IMR-90 (cell line): ENCODE measurements at regions not wholly inside any gene's neighbourhood (a gene's known extent, or its start where the extent isn't known, plus 50 kb on each side); places are given as distances from the start of the nearest gene placed in this dataset.

Experiments used
- CEBPB ChIP-seq: IDR thresholded peaks from 2 replicates; pipeline ENCODE4 v1.6.1; 2012; ENCODE audit warnings: low read depth, low read length, improper control_type of control experiment
- MXI1 ChIP-seq: IDR thresholded peaks from 2 replicates; pipeline ENCODE4 v1.6.1; 2012; ENCODE audit warnings: low read depth, mild to moderate bottlenecking, low read length, moderate library complexity, borderline replicate concordance
- NFE2L2 ChIP-seq: fragments of 150-350 bp; IDR thresholded peaks from 2 replicates; pipeline ENCODE4 v1.6.1; 2016; ENCODE audit warnings: low read depth, mild to moderate bottlenecking, low read length
- POLR2A ChIP-seq: IDR thresholded peaks from 2 replicates; pipeline ENCODE4 v1.6.1; 2012; ENCODE audit warnings: mild to moderate bottlenecking, low read depth, low read length
- RCOR1 ChIP-seq: IDR thresholded peaks from 2 replicates; pipeline ENCODE4 v1.6.1; 2012; ENCODE audit warnings: mild to moderate bottlenecking, low read length, improper control_type of control experiment; ENCODE audit not compliant: insufficient replicate concordance
- RFX5 ChIP-seq: IDR thresholded peaks from 2 replicates; pipeline ENCODE4 v1.8.0; 2012; ENCODE audit warnings: low read depth, mild to moderate bottlenecking, low read length, moderate library complexity
- TF ChIP-seq, protein P1 (sequence below): conservative IDR thresholded peaks from 2 replicates; pipeline ENCODE4 v1.5.1; 2012; ENCODE audit warnings: mild to moderate bottlenecking, low read depth, low read length, improper control_type of control experiment
- TF ChIP-seq, protein P2 (sequence below): fragments of 150-350 bp; IDR thresholded peaks from 2 replicates; pipeline ENCODE4 v1.6.1; 2017; ENCODE audit warnings: mild to moderate bottlenecking, antibody characterized with exemption, low read length, low read depth

GRCh38 chr20:50290808-50291207, 100.2 kb downstream of the CEBPB start:
- TF ChIP-seq, protein P1, sequence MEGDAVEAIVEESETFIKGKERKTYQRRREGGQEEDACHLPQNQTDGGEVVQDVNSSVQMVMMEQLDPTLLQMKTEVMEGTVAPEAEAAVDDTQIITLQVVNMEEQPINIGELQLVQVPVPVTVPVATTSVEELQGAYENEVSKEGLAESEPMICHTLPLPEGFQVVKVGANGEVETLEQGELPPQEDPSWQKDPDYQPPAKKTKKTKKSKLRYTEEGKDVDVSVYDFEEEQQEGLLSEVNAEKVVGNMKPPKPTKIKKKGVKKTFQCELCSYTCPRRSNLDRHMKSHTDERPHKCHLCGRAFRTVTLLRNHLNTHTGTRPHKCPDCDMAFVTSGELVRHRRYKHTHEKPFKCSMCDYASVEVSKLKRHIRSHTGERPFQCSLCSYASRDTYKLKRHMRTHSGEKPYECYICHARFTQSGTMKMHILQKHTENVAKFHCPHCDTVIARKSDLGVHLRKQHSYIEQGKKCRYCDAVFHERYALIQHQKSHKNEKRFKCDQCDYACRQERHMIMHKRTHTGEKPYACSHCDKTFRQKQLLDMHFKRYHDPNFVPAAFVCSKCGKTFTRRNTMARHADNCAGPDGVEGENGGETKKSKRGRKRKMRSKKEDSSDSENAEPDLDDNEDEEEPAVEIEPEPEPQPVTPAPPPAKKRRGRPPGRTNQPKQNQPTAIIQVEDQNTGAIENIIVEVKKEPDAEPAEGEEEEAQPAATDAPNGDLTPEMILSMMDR = no peak
- TF ChIP-seq, protein P2, sequence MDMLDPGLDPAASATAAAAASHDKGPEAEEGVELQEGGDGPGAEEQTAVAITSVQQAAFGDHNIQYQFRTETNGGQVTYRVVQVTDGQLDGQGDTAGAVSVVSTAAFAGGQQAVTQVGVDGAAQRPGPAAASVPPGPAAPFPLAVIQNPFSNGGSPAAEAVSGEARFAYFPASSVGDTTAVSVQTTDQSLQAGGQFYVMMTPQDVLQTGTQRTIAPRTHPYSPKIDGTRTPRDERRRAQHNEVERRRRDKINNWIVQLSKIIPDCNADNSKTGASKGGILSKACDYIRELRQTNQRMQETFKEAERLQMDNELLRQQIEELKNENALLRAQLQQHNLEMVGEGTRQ = no peak
- no peak for TF ChIP-seq CEBPB
- TF ChIP-seq MXI1 = no peak
- no peak for TF ChIP-seq NFE2L2
- TF ChIP-seq RFX5 = no peak
- no peak for TF ChIP-seq POLR2A
- TF ChIP-seq RCOR1 = no peak
